ENCODE measurements at regions not wholly inside any gene's neighbourhood (a gene's known extent, or its start where the extent isn't known, plus 50 kb on each side); places are given as distances from the start of the nearest gene placed in this dataset.

- TF ChIP-seq POLR2AphosphoS5 (IDR thresholded peaks at IDR 0.05; ENCODE audit: low read depth, low read length) = no peak
- no peak for TF ChIP-seq POLR2A (IDR thresholded peaks at IDR 0.05; ENCODE audit: low read depth, low read length)
Measured at GRCh38 chr20:63084563-63084927, 77.8 kb upstream of the BHLHE23 start.
